ENCODE measurements at regions not wholly inside any gene's neighbourhood (a gene's known extent, or its start where the extent isn't known, plus 50 kb on each side); places are given as distances from the start of the nearest gene placed in this dataset.

DNA sequence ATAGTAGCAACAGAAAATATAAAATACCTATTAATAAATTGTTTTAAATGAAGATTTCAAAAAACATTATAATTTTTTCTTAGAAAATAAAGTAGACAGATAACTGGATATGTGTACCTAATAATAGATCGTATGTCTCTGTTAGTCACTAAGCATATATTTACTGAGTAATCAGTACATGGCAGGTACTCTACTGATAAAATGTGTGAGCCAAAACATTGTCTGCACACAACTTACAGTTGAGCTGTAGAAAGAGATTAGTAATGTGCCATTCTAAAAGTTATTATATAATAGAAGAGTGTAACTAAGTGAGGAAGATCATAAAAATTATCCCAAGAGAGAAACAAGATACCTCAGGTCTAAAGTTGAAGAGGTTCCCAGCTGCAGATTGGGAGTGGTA, 929.9 kb upstream of the EPHA7 start:
- CTCF ChIA-PET = no interaction called here
- Histone ChIP-seq H3F3A (ENCODE audit: insufficient read depth, low read depth) (no peaks in the 10 kb centered on the region), H3K9me3 (ENCODE audit: insufficient read depth, low read depth) (no peaks in the 10 kb centered on the region), H3K9me2 (ENCODE audit: insufficient read depth) (no peaks in the 10 kb centered on the region), H3K79me2 (ENCODE audit: low read depth) (no peaks in the 10 kb centered on the region), H3K27ac (no peak overlapping the region), H3K4me3 (no peak overlapping the region), H2AFZ (no peak overlapping the region), H3K27me3 (ENCODE audit: insufficient read depth, low read depth) (no peaks in the 10 kb centered on the region), H3K4me2 (no peak overlapping the region), H3K36me3 (ENCODE audit: low read depth) (no peaks in the 10 kb centered on the region), H4K20me1 (ENCODE audit: insufficient read depth) (no peaks in the 10 kb centered on the region), H3K4me1 (replicated peaks; ENCODE audit: insufficient read depth) (no peaks in the 10 kb centered on the region)
- intact Hi-C loops (cut with micrococcal nuclease; ENCODE audit: unreplicated experiment) = no loop called here
- no peak for DNase-seq
- no TSS peak for BruUV-seq (replicated peaks)
- POLR2A ChIA-PET (ENCODE audit: unreplicated experiment) = no interaction called here
- TF ChIP-seq, protein P1, sequence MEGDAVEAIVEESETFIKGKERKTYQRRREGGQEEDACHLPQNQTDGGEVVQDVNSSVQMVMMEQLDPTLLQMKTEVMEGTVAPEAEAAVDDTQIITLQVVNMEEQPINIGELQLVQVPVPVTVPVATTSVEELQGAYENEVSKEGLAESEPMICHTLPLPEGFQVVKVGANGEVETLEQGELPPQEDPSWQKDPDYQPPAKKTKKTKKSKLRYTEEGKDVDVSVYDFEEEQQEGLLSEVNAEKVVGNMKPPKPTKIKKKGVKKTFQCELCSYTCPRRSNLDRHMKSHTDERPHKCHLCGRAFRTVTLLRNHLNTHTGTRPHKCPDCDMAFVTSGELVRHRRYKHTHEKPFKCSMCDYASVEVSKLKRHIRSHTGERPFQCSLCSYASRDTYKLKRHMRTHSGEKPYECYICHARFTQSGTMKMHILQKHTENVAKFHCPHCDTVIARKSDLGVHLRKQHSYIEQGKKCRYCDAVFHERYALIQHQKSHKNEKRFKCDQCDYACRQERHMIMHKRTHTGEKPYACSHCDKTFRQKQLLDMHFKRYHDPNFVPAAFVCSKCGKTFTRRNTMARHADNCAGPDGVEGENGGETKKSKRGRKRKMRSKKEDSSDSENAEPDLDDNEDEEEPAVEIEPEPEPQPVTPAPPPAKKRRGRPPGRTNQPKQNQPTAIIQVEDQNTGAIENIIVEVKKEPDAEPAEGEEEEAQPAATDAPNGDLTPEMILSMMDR (conservative IDR thresholded peaks at IDR 0.05) = no peak
- no peak for TF ChIP-seq EZH2 (IDR thresholded peaks at IDR 0.05; ENCODE audit: low read depth)

DNA sequence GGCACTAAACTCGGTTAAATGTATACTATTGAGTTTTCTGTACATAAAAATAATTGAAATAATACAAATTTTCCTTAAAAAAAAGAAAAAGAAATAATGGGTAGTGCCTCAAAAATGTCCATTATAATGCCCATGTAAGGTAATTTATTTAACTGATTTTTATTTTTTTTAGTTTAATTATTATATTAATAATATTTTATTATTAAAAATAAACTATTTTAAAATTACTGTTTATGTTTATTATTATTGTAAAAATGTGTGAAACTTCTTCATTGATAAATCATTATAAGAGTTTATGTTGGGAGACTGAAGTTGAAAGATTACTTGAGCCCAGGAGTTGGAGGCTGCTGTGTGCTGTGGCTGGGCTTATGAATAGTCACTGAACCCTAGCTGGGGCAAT, 925.5 kb upstream of the EPHA7 start:
- Histone ChIP-seq H3K4me2 (no peak overlapping the region), H2AFZ (no peak overlapping the region), H3K4me1 (replicated peaks; ENCODE audit: insufficient read depth) (no peaks in the 10 kb centered on the region), H3K27me3 (ENCODE audit: insufficient read depth, low read depth) (no peaks in the 10 kb centered on the region), H3K27ac (no peak overlapping the region), H3K9me3 (ENCODE audit: insufficient read depth, low read depth) (no peaks in the 10 kb centered on the region), H3F3A (ENCODE audit: insufficient read depth, low read depth) (no peaks in the 10 kb centered on the region), H3K4me3 (no peak overlapping the region), H4K20me1 (ENCODE audit: insufficient read depth) (no peaks in the 10 kb centered on the region), H3K36me3 (ENCODE audit: low read depth) (no peaks in the 10 kb centered on the region), H3K79me2 (ENCODE audit: low read depth) (no peaks in the 10 kb centered on the region), H3K9me2 (ENCODE audit: insufficient read depth) (no peaks in the 10 kb centered on the region)
- BruUV-seq (replicated peaks) = no TSS peak
- CTCF ChIA-PET = no interaction called here
- POLR2A ChIA-PET (ENCODE audit: unreplicated experiment) = no interaction called here
- intact Hi-C loops (cut with micrococcal nuclease; ENCODE audit: unreplicated experiment) = no loop called here
- TF ChIP-seq EZH2 (IDR thresholded peaks at IDR 0.05; ENCODE audit: low read depth) = no peak
- TF ChIP-seq, protein P1 (conservative IDR thresholded peaks at IDR 0.05) = no peak
- DNase-seq = no peak

DNA sequence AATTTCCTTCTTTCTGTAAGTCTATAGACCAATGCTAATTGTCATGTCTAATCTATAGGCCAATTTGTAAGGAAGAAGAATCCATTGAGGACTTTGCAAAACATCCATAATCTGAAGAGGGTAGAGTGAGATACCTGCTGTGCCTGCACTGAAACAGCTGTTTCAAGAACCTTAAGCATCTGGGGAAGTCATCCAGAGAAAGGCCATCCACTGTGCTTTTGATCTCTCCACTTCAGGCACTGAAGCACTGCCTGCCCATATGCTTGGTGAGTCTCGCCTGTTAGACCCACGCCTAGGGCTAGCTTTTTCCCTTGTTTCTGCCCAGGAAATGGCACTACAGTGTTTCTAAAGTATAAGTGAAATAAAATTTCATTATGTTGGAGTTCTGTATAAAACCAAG, 921.8 kb upstream of the EPHA7 start:
- no peaks in the 10 kb centered on the region for H3K4me1 ChIP-seq (replicated peaks; ENCODE audit: insufficient read depth)
- no peak overlapping the region for H2AFZ ChIP-seq
- ChIA-PET POLR2A (ENCODE audit: unreplicated experiment) (no interaction called here), CTCF (no interaction called here)
- no peak overlapping the region for H3K27ac ChIP-seq
- no peaks in the 10 kb centered on the region for H3K9me2 ChIP-seq (ENCODE audit: insufficient read depth)
- no peaks in the 10 kb centered on the region for H3K27me3 ChIP-seq (ENCODE audit: insufficient read depth, low read depth)
- no peaks in the 10 kb centered on the region for H3K9me3 ChIP-seq (ENCODE audit: insufficient read depth, low read depth)
- intact Hi-C loops (cut with micrococcal nuclease; ENCODE audit: unreplicated experiment) = no loop called here
- TF ChIP-seq, protein P1 (conservative IDR thresholded peaks at IDR 0.05) = no peak
- TF ChIP-seq EZH2 (IDR thresholded peaks at IDR 0.05; ENCODE audit: low read depth) = no peak
- no peaks in the 10 kb centered on the region for H3K36me3 ChIP-seq (ENCODE audit: low read depth)
- no peak overlapping the region for H3K4me2 ChIP-seq
- no peak overlapping the region for H3K4me3 ChIP-seq
- H4K20me1 ChIP-seq (ENCODE audit: insufficient read depth) = no peaks in the 10 kb centered on the region
- no TSS peak for BruUV-seq (replicated peaks)
- H3F3A ChIP-seq (ENCODE audit: insufficient read depth, low read depth) = no peaks in the 10 kb centered on the region
- no peaks in the 10 kb centered on the region for H3K79me2 ChIP-seq (ENCODE audit: low read depth)
- DNase-seq = no peak
